Activated naive CD4-positive, alpha-beta T cell treated with anti-CD3 and anti-CD28 coated beads for 36 hours (primary cell): ENCODE measurements at regions not wholly inside any gene's neighbourhood (a gene's known extent, or its start where the extent isn't known, plus 50 kb on each side); places are given as distances from the start of the nearest gene placed in this dataset.

Source experiments
- CTCF ChIA-PET: fragments of 350-600 bp; sonication (Branson Sonifier 250); formaldehyde crosslinking; loops from one replicate; lab custom pipeline; 2021; ENCODE audit warnings: antibody characterized with exemption; lab: Charles Lee
- DNase-seq: peaks from one replicate; pipeline ENCODE4 v3.0.0-alpha.2; 2020
- H3K27ac Mint-ChIP-seq: one replicate; pipeline ENCODE4 v1.8.0; 2021; ENCODE audit warnings: mild to moderate bottlenecking, mixed read lengths
- H3K27me3 Mint-ChIP-seq: one replicate; pipeline ENCODE4 v1.8.0; 2021; ENCODE audit warnings: low read depth, mixed read lengths
- H3K36me3 Mint-ChIP-seq: one replicate; pipeline ENCODE4 v1.8.0; 2021; ENCODE audit warnings: low read depth, mixed read lengths
- H3K4me1 Mint-ChIP-seq: one replicate; pipeline ENCODE4 v1.8.0; 2021; ENCODE audit warnings: low read depth, mixed read lengths
- H3K4me3 Mint-ChIP-seq: one replicate; pipeline ENCODE4 v1.8.0; 2021; ENCODE audit warnings: mild to moderate bottlenecking, moderate library complexity, mixed read lengths
- H3K9me3 Mint-ChIP-seq: one replicate; pipeline ENCODE4 v1.8.0; 2021; ENCODE audit warnings: mixed read lengths
- intact Hi-C: fragments of 100-400 bp; cut with micrococcal nuclease; formaldehyde crosslinking; loops from one replicate; pipeline ENCODE4 v1.15.1; 2023

DNA sequence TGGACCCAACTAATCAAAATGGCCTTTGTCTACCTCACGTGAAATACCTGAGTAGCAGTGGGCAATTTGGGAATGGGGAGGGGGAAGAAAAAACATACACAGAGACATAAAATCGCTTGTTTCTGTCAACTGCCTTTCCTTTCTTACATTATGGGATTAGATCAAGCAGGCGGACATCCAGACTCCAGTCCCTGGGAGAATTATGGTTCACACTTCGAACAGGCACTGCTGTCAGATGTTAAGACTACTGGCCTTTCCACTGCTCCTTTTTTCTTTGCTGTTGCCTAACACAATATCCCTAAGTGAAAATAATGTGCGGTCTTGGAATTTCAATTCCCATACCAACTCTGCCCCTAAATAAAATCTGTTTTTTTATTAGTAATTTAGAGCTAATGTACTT is 1719.7 kb upstream of the SLC10A2 start:
- no peak for DNase-seq
- CTCF ChIA-PET, result no interaction called here
- intact Hi-C loops, result no loop called here
- H3K36me3 Mint-ChIP-seq, result no peaks in the 10 kb centered on the region
- H3K27ac Mint-ChIP-seq, result no peak overlapping the region
- no peak overlapping the region for H3K4me3 Mint-ChIP-seq
- no peaks in the 10 kb centered on the region for H3K9me3 Mint-ChIP-seq
- H3K4me1 Mint-ChIP-seq, result no peaks in the 10 kb centered on the region
- H3K27me3 Mint-ChIP-seq, result no peaks in the 10 kb centered on the region

DNA sequence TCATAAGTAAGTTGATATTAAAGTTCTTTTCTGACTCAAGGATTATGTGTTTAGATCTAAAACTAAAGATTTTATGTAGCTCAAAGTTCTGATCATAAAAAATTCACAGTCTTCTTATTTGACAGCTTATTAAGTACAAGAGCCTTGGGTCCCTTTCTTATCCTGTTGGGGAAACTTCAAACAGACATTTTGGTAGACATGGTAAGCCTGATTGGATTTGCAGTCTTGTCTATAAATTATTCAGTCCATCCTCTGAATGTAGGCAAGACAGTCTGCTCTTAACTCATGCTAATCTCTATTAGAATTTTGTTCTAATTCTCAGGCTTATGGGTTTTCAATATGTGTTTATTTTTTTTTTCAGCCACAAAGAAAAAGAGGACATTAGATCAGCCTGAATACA is 1718.7 kb upstream of the SLC10A2 start:
- no peak for DNase-seq
- Mint-ChIP-seq H3K4me1 (no peaks in the 10 kb centered on the region), H3K36me3 (no peaks in the 10 kb centered on the region), H3K27me3 (no peaks in the 10 kb centered on the region), H3K4me3 (no peak overlapping the region), H3K27ac (no peak overlapping the region), H3K9me3 (no peaks in the 10 kb centered on the region)
- intact Hi-C loops, result no loop called here
- CTCF ChIA-PET, result interaction anchor here (0.7 to 1.0 kb wide), 2 partner anchors 11 to 22 kb away, joined by 3 to 4 read pairs; no protein-coding TSS in a partner anchor

DNA sequence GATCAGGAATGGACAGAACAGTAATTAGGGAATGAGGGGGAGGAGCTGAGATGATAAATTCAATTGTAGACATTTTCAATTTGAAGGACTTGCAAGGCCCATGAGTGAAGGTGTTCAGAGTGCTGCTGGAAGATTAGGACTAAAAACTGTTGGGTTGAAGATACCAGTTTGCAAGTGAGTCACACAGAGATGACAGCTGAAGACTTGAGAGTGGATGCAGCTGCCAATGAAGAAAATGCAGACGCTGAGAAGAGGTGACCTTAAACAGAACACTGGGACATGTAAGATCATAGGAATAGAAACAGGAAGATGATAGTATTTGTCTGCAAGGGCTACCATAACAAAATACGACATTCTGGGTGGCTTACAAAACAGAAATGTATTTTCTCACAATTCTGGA is 1716.5 kb upstream of the SLC10A2 start:
- Mint-ChIP-seq H3K4me1 (no peaks in the 10 kb centered on the region), H3K27ac (no peak overlapping the region), H3K4me3 (no peak overlapping the region), H3K9me3 (no peaks in the 10 kb centered on the region), H3K27me3 (no peaks in the 10 kb centered on the region), H3K36me3 (no peaks in the 10 kb centered on the region)
- intact Hi-C loops, result no loop called here
- CTCF ChIA-PET, result no interaction called here
- DNase-seq, result no peak

DNA sequence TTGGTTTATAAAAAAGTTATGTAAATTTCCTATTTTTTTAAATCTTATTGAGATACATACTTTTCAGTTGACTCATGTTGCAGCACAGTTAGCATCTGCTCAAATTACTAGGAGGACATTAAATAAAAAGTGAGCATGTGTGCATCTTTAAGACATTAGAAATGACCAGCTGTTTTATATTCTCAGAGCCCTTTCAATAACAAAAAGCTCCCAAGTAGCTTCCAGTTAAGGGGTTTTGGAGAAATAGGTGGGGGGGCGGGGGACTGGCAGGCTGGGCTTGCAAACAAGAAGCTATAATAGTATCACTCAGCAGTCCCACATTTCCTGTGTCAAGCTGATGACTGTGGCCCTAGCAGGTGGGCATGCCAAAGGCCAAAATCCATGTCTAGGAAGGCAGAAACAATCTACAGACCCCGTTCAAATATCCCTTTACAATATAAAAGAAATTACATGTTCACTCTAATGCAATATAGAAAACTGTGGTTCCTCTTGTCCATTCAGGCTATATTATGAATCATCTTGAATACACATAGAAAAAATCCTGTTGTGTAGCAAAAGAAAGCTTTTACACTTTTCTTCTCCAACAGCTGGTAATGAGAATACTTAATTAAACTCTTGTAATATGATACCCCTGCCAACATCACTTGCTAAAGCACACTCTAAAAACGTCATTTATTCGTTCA is 1713.2 kb upstream of the SLC10A2 start:
- intact Hi-C loops, result loop anchor here (2.0 to 10.0 kb wide), 3 partner anchors 365 to 1865 kb away; no protein-coding TSS in a partner anchor
- H3K4me1 Mint-ChIP-seq, result no peaks in the 10 kb centered on the region
- no peaks in the 10 kb centered on the region for H3K9me3 Mint-ChIP-seq
- CTCF ChIA-PET, result no interaction called here
- no peak overlapping the region for H3K4me3 Mint-ChIP-seq
- no peak for DNase-seq
- no peaks in the 10 kb centered on the region for H3K36me3 Mint-ChIP-seq
- no peaks in the 10 kb centered on the region for H3K27me3 Mint-ChIP-seq
- no peak overlapping the region for H3K27ac Mint-ChIP-seq

DNA sequence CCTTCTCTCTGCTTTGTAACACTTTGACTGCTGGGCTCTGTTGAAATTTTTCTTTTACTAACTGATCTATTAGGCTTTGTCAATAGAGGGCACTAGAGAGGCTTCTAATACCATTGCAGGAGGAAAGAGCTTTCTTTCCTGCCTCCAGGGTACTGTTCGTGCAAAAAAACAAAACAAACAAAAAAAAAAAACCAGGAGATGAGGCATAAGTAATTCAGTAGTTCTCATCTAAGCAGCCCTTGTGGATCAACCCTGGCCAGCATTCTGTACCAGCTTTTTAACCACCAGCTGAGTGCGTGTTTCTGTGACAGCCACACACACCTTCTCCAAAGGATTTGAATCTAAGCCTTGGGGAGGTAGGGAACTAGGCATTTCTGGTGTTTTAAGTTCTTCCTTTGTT is 1707.6 kb upstream of the SLC10A2 start:
- H3K27me3 Mint-ChIP-seq, result no peaks in the 10 kb centered on the region
- H3K4me3 Mint-ChIP-seq, result no peak overlapping the region
- H3K4me1 Mint-ChIP-seq, result peaks cover 5% of the 10 kb centered on the region
- H3K27ac Mint-ChIP-seq, result no peak overlapping the region
- no peaks in the 10 kb centered on the region for H3K9me3 Mint-ChIP-seq
- DNase-seq, result no peak
- intact Hi-C loops, result loop anchor here (1.0 to 10.0 kb wide), 4 partner anchors 371 to 1859 kb away; no protein-coding TSS in a partner anchor
- no peaks in the 10 kb centered on the region for H3K36me3 Mint-ChIP-seq
- CTCF ChIA-PET, result interaction anchor here (0.7 to 2.1 kb wide), 10 partner anchors 11 to 1762 kb away, joined by 3 to 14 read pairs (median 4); no protein-coding TSS in a partner anchor

DNA sequence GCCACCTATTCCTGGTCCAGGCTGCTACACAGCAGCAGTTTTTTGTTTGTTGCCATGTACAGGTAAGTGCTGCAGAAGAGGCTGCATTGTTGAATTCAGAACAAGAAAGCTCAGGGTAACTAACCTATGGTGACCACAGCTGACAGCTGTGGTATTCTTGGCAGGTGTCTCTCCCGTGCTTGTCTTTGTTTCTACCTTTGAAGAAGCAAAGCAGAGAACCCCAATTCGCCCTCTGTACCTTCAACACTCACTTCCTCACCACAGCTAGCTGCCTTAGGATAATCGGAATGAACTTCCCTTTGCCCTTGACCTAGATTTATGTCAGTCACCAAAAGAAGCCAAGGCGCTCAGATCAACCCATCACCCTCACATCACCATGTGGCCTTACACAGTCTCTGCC is 1703.3 kb upstream of the SLC10A2 start:
- intact Hi-C loops, result no loop called here
- H3K36me3 Mint-ChIP-seq, result no peaks in the 10 kb centered on the region
- CTCF ChIA-PET, result no interaction called here
- H3K9me3 Mint-ChIP-seq, result no peaks in the 10 kb centered on the region
- no peak for DNase-seq
- H3K27ac Mint-ChIP-seq, result no peak overlapping the region
- no peak overlapping the region for H3K4me3 Mint-ChIP-seq
- H3K27me3 Mint-ChIP-seq, result no peaks in the 10 kb centered on the region
- peaks cover 5% of the 10 kb centered on the region for H3K4me1 Mint-ChIP-seq

DNA sequence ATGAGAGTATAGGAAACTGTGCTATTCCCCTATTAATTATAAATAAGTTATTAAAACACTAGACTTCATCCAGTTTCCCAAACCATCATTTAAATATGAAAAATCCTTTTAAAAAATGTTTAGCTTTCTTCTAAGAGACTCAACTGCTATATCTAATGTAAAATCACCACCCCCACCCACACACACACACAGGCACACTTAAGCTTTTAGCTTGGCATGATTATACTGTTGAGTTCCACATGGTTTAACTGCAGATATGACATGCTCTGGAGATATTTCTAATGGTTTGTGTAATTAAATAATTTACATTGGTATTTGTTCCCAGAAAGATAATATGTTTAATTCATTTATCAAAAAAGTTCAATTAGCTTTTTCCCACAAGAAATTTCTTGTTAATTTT is 1700.1 kb upstream of the SLC10A2 start:
- intact Hi-C loops, result no loop called here
- no peak for DNase-seq
- Mint-ChIP-seq H3K36me3 (no peaks in the 10 kb centered on the region), H3K27ac (no peak overlapping the region), H3K9me3 (no peaks in the 10 kb centered on the region), H3K4me3 (no peak overlapping the region), H3K4me1 (peaks cover 5% of the 10 kb centered on the region), H3K27me3 (no peaks in the 10 kb centered on the region)
- CTCF ChIA-PET, result interaction anchor here (0.6 kb wide), 1 partner anchor 10 kb away, joined by 4 read pairs; no protein-coding TSS in a partner anchor

DNA sequence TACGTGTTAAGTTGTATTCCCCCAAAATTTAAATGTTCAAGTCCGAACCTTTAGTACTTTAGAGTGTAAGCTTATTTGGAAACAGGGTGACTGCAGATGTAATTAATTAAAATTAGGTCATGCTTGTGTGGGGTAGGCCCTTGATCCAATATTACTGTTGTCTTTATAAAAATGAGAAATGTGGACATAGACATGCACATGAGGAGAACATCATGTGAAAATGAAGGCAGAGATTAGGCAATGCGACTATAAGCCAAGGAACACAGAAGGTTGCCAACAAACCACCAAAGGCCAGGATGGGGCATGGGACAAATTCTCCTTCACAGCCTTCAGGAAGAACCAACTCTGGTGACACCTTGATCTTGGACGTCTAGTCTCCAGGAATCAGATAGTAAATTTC is 1698.4 kb upstream of the SLC10A2 start:
- H3K4me1 Mint-ChIP-seq, result peaks cover 2% of the 10 kb centered on the region
- H3K36me3 Mint-ChIP-seq, result no peaks in the 10 kb centered on the region
- intact Hi-C loops, result no loop called here
- no peak overlapping the region for H3K27ac Mint-ChIP-seq
- no peak for DNase-seq
- no peaks in the 10 kb centered on the region for H3K27me3 Mint-ChIP-seq
- H3K9me3 Mint-ChIP-seq, result no peaks in the 10 kb centered on the region
- CTCF ChIA-PET, result no interaction called here
- no peak overlapping the region for H3K4me3 Mint-ChIP-seq

DNA sequence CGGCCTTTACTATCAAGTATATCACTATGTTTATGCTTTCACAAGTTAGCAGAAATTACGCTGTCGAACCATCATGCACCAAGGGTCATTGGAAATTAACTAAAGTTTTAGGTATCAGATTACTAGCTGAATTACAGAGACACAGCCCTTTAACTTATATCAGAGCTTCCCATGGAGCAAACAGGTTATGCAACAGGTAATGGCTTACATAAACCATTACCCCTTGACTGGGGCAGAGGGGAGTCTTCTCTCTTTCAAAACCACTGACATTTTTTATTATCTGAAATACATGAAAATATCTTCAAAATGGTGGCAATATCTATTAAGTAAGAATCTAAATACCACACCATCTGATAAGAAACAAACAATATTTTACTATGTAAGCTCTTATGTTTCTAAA is 1692.9 kb upstream of the SLC10A2 start:
- H3K27ac Mint-ChIP-seq, result no peak overlapping the region
- H3K4me3 Mint-ChIP-seq, result no peak overlapping the region
- DNase-seq, result no peak
- H3K9me3 Mint-ChIP-seq, result no peaks in the 10 kb centered on the region
- CTCF ChIA-PET, result no interaction called here
- no peaks in the 10 kb centered on the region for H3K36me3 Mint-ChIP-seq
- H3K4me1 Mint-ChIP-seq, result no peaks in the 10 kb centered on the region
- intact Hi-C loops, result no loop called here
- no peaks in the 10 kb centered on the region for H3K27me3 Mint-ChIP-seq

DNA sequence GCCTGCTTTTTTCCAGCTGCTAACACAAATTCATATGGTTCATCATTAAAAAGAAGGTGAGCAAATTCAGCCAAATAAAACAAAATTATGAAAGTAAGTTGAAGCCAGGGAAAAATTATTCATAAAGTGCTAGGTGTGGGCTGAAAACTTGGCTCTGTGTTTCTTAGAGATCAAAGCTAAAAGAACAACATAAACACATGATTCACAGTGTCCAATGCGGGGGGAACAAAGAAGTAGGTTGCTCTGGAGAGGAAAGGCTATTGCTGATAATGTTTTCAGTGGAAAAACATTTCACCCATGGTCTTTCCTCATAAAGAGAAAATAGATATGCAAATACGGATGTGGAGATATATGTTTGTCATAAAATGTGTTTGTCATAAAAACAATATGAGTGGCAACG is 1691.5 kb upstream of the SLC10A2 start:
- Mint-ChIP-seq H3K27ac (no peak overlapping the region), H3K4me3 (no peak overlapping the region), H3K4me1 (no peaks in the 10 kb centered on the region), H3K27me3 (no peaks in the 10 kb centered on the region), H3K9me3 (no peaks in the 10 kb centered on the region), H3K36me3 (no peaks in the 10 kb centered on the region)
- CTCF ChIA-PET, result interaction anchor here (0.7 kb wide), 1 partner anchor 551 kb away, joined by 3 read pairs; no protein-coding TSS in a partner anchor
- DNase-seq, result no peak
- intact Hi-C loops, result no loop called here

DNA sequence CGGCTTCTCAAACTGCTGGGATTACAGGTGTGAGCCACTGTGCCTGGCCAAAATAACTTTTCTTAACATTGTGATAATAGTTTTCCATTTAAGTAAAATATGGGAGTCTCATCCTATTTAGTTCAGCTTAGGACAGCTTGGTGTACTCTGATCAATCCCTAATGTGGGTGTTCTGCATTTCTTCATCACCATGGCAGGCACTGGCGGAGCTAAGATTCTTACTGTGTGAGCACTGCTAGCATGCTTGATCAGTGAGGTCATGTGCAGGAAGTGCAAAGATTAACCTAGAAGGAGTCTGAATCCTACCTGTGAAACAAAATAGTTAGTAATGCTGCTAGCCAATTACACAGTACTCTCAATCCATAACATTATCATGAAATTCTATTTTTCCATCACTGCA is 1684.2 kb upstream of the SLC10A2 start:
- CTCF ChIA-PET, result no interaction called here
- H3K9me3 Mint-ChIP-seq, result no peaks in the 10 kb centered on the region

DNA sequence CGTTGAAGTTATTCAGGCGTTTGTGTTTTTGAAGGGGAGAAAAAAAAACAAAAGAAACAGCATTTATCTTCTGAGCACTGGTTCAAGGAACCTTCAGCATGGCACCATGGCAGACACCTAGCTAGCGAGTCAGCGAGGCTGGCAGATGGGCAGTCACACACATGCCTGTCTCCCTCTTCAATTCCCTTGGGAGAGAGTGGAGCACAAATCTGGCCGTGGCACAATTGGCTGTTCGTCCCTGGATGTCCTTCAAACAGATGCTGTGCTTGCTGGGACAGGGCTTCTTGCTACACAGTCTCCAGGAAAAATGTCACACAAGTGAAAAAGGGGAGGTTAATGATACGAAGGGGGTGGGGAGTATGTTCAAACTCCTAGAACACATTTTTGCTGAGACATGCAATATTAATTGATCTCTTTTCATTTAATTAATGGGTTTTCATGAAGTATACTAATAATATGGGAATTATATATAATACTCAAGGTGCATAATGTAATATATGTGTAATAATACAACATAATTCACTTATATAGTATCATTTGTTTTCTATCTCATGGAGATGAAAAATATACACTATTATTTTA is 1674.5 kb upstream of the SLC10A2 start:
- H3K27ac Mint-ChIP-seq, result no peak overlapping the region
- CTCF ChIA-PET, result no interaction called here
- no peak for DNase-seq
- no peaks in the 10 kb centered on the region for H3K27me3 Mint-ChIP-seq
- H3K4me1 Mint-ChIP-seq, result no peaks in the 10 kb centered on the region
- no peak overlapping the region for H3K4me3 Mint-ChIP-seq
- intact Hi-C loops, result no loop called here
- no peaks in the 10 kb centered on the region for H3K36me3 Mint-ChIP-seq
- no peaks in the 10 kb centered on the region for H3K9me3 Mint-ChIP-seq

More for the DNA sequence above, 1684.2 kb upstream of the SLC10A2 start:
- Mint-ChIP-seq H3K27me3 (no peaks in the 10 kb centered on the region), H3K36me3 (no peaks in the 10 kb centered on the region), H3K4me3 (no peak overlapping the region), H3K27ac (no peak overlapping the region), H3K4me1 (no peaks in the 10 kb centered on the region)
- intact Hi-C loops, result no loop called here
- no peak for DNase-seq

DNA sequence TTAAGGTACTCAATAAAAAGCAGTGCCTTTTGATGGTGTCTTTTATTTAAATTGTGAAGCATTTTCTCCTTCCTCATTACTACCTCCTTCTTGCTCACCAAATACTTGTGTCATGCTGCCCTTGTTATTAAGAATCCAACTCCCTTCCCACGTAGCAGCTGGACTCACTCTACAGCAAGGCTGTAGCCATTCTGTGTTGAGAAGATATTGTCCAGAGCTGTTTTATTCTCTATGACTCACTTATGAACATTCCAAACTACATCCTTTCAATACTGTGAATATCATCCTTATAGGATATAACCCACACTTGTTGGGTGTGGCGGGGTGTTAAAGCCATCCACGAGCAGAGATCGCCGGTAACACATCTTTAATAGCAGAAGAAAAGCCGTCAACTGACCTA is 1671.5 kb upstream of the SLC10A2 start:
- CTCF ChIA-PET, result no interaction called here
- no peaks in the 10 kb centered on the region for H3K9me3 Mint-ChIP-seq
- no peaks in the 10 kb centered on the region for H3K36me3 Mint-ChIP-seq

More for the DNA sequence above, 1671.5 kb upstream of the SLC10A2 start:
- Mint-ChIP-seq H3K4me3 (no peak overlapping the region), H3K27me3 (no peaks in the 10 kb centered on the region), H3K27ac (no peak overlapping the region), H3K4me1 (no peaks in the 10 kb centered on the region)
- intact Hi-C loops, result no loop called here
- no peak for DNase-seq
